HL-60/S4 (cell line): ENCODE measurements at regions not wholly inside any gene's neighbourhood (a gene's known extent, or its start where the extent isn't known, plus 50 kb on each side); places are given as distances from the start of the nearest gene placed in this dataset.

Experiments
- in situ Hi-C: fragments of 300-500 bp; cut with MboI; formaldehyde crosslinking; loops from 2 replicates; pipeline ENCODE4 v1.14.3; 2022; ENCODE audit warnings: low sequenced_read_pairs

- in situ Hi-C loops: no loop called here
Measured at GRCh38 chr1:34460193-34460592, 283.5 kb downstream of the C1orf94 start.

- in situ Hi-C loops: no loop called here
Measured at GRCh38 chr1:34470401-34470800, 284.4 kb upstream of the GJB5 start.

DNA sequence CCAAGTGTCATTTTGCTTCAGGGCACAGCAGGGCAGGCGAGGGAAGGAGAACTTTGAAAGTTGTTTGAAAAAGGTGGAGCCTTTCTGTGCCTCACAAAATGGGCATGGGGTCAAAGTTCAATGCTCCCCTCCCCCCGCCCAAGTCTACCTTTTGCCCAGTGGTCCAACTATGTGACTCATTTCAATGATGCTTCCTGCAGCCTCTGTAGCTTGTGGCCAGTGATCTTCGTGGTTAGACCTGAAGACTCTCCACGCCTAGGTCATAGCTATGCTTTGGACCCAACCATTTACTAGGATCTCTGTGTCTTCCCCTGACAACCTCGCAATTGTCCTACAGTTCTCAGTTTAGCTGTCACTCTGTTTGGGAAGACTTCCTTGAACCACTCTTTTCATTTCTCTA lies 280.3 kb upstream of the GJB5 start:
- in situ Hi-C loops: no loop called here

GRCh38 chr1:34476371-34476770 lies 278.5 kb upstream of the GJB5 start:
- in situ Hi-C loops: no loop called here

DNA sequence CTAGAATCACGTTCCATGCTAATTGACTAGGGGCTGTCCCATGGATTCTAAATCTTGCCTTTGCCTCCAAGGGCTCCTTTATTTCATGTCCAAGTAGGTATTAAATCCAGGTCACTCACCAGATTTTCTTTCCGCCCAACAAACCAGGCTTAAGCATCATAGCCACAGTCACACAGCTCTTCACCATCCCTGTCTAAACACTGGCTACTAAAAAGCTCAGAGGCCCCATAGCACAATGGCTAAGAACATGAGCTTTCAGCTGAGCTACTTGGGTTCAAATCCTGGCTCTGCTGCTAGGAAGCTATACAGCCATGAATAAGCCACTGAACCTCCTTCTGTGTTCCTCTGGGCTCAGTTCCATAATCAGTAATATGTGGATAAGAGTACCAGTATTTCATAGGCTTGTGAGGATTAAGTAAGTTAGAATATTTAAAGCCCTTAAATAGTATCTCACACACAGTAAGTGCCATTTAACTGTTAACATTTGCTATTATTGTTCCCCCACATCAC lies 277.2 kb upstream of the GJB5 start:
- in situ Hi-C loops: no loop called here

- in situ Hi-C loops: no loop called here
Measured at GRCh38 chr1:34478515-34479076, 276.3 kb upstream of the GJB5 start.

DNA sequence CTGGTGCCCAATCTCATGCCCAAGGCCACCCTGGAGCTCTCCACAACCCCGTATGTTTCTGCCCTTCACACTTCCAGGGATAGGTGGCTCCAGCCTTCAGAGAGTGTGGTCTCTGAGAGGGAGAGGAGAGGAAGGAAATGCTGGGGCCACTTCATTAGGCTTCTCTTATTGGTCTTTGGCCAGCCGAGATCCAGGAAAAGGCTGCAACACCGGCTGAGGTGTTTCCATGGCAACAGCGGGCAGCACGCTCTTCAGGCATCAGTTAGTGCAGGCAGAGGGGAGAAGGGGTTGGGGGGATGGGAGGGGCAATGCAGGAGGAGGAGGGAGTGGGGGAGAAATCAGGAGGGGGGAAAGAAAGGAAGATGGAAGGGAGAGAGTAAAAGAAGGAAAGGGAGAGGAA lies 275.1 kb upstream of the GJB5 start:
- in situ Hi-C loops: no loop called here

- in situ Hi-C loops: no loop called here
Measured at GRCh38 chr1:34488080-34488708, 266.7 kb upstream of the GJB5 start.

DNA sequence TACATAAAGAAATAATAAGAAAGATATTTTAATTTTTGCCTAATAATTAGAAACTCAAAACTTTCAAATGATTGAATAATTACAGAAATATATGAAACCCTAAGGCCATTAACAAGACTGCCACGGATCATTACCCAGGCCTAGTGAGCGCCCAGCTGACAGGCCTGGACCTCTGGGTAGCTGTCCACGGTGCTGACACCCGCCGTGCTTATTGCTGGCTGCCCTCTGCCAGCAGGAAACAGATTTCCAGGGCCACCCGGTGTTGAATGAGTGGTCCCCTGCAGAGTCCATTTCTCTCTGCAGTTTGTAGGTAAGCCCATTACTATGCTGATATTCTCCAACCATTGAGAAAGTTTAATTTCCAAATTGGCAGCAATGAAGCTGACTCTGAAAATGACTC lies 254.4 kb upstream of the GJB5 start:
- in situ Hi-C loops: no loop called here

GRCh38 chr1:34511802-34512201 lies 243.0 kb upstream of the GJB5 start:
- in situ Hi-C loops: no loop called here

- in situ Hi-C loops: no loop called here
Measured at GRCh38 chr1:34518146-34518699, 236.6 kb upstream of the GJB5 start.

- in situ Hi-C loops: no loop called here
Measured at GRCh38 chr1:34520111-34520510, 234.7 kb upstream of the GJB5 start.

DNA sequence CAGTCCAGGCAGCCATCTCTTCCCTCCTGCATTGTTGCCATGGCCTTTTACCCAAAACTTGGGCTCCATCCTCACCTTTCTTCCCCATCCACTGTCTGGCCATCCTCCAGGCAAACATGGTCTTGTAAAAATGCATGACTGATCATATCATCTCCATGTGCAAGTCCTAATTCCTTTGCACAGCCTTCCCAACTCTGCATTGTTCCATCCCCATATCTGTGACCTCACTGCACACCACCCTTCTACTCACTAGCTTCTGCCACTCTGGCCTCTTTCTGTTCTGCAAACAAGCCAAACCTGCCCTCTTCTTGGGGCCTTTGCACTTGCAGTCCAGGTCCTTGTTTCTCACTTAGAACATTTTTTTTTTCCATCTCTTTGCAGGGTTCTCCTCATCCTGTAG lies 230.1 kb upstream of the GJB5 start:
- in situ Hi-C loops: no loop called here

- in situ Hi-C loops: no loop called here
Measured at GRCh38 chr1:34529935-34530859, 224.7 kb upstream of the GJB5 start.

- in situ Hi-C loops: no loop called here
Measured at GRCh38 chr1:34532113-34532512, 222.7 kb upstream of the GJB5 start.

- in situ Hi-C loops: no loop called here
Measured at GRCh38 chr1:34538481-34538880, 216.4 kb upstream of the GJB5 start.

- in situ Hi-C loops: no loop called here
Measured at GRCh38 chr1:34547046-34547674, 207.7 kb upstream of the GJB5 start.

DNA sequence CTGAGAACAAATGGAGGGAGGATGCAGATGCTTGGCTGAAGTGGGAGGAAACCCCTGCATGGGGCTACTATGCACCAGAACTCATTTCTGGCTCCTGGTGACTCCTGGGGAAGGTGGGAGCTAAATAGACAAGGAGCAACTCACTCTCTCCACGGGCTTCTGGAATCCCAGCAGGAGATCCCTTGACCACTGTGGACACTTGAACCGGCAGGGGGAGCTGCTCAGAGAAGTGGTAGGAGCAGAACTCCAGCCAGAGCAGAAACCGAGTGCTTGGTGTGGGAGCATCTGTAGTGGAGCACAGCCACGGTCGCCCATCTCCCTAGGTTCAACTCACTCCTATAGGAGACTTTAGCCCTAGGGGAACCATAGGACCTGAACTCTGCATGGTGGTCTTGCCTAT lies 205.6 kb upstream of the GJB5 start:
- in situ Hi-C loops: no loop called here

DNA sequence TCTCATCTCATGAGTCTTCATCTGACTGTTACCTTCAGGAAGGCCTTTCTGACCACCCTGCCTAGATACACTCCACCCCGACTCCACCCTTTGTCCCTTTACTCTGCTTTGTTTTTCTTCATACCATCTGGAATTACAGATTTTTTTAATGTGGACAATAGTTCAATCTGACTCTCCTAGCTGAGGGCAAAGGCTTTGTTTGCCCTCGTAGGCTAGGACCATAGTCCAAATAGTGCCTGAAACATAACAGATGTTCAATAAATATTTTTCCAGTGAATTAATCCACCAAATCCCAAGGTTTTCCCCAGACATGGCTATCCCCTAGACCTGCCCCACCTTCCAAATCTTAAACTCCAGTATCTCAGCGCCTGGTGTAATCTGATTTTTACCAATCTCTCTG lies 176.5 kb upstream of the GJB5 start:
- in situ Hi-C loops: loop anchor here (25.0 kb wide), 1 partner anchor 941 kb away; no protein-coding TSS in a partner anchor

- in situ Hi-C loops: loop anchor here (25.0 kb wide), 1 partner anchor 945 kb away; no protein-coding TSS in a partner anchor
Measured at GRCh38 chr1:34582356-34582755, 172.5 kb upstream of the GJB5 start.

DNA sequence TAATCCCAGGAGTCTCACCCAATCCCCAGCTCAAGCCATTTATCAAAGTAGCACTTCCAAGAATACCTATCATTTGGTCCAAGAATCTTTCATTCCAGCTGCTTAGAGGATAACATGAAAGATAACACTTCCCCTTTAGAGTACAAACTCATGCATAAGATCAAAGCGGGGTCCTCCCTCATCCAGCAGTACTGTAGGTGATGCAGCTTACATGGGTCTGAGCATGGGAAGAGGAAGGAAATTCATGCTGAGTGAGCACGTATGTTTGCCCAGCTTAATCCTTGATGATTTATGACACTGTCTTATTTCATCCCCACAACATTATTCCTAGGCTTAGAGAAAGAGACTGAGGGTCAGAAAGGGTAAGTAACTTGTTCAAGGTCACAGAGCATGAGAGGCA lies 167.1 kb upstream of the GJB5 start:
- in situ Hi-C loops: loop anchor here (25.0 kb wide), 1 partner anchor 950 kb away; no protein-coding TSS in a partner anchor
